ENCODE measurements at regions not wholly inside any gene's neighbourhood (a gene's known extent, or its start where the extent isn't known, plus 50 kb on each side); places are given as distances from the start of the nearest gene placed in this dataset.

- TF ChIP-seq CTCF (IDR thresholded peaks at IDR 0.05; ENCODE audit: low read depth, low read length, poor library complexity, severe bottlenecking) (no peak), EZH2phosphoT487 (IDR thresholded peaks at IDR 0.05; ENCODE audit: borderline replicate concordance, low read length) (no peak)
Measured at GRCh38 chr6:164322533-164322932, 908.0 kb downstream of the QKI start.
